Heart left ventricle (tissue), 16 donors: ENCODE measurements at regions not wholly inside any gene's neighbourhood (a gene's known extent, or its start where the extent isn't known, plus 50 kb on each side); places are given as distances from the start of the nearest gene placed in this dataset.

Experiments
- ATAC-seq, 4 donors: fragments of 200-7000 bp; cut with Tn5 transposase; one replicate each; pipeline ENCODE4 v1.9.1; 2020 to 2022; ENCODE audit warnings: moderate library complexity in 4 of 4, mild to moderate bottlenecking in 3 of 4, moderate number of reproducible peaks in 1 of 4
- DNase-seq, 5 donors: peaks; one replicate each; pipeline ENCODE4 v3.0.0-alpha.2; 2020
- H3K27ac ChIP-seq, 12 donors: fragments of 200-600 bp; sonication (generic) in 4 of 12; one replicate each; pipeline versions ENCODE4 v1.5.0 to v1.8.0; 2016 to 2022; ENCODE audit warnings: mild to moderate bottlenecking in 2 of 12
- H3K27me3 ChIP-seq, 9 donors: fragments of 200-600 bp; sonication (generic) in 2 of 9; one replicate each; pipeline versions ENCODE4 v1.5.1 to v1.8.0; 2016 to 2022; ENCODE audit warnings: mild to moderate bottlenecking in 3 of 9
- H3K36me3 ChIP-seq, 9 donors: fragments of 200-600 bp; sonication (generic) in 2 of 9; one replicate each; pipeline versions ENCODE4 v1.5.0 to v1.8.0; 2018 to 2022; ENCODE audit warnings: mild to moderate bottlenecking in 2 of 9
- H3K4me1 ChIP-seq, 12 donors: fragments of 200-600 bp; sonication (generic) in 4 of 12; one replicate each; pipeline versions ENCODE4 v1.5.0 to v1.8.0; 2016 to 2022; ENCODE audit warnings: mild to moderate bottlenecking in 3 of 12
- H3K4me3 ChIP-seq, 12 donors: fragments of 200-600 bp; sonication (generic) in 4 of 12; one replicate each; pipeline versions ENCODE4 v1.5.0 to v1.8.0; 2017 to 2022; ENCODE audit warnings: mild to moderate bottlenecking in 9 of 12, moderate library complexity in 4 of 12
- H3K9me3 ChIP-seq, 12 donors: fragments of 200-600 bp; sonication (generic) in 4 of 12; one replicate each; pipeline versions ENCODE4 v1.5.0 to v1.8.0; 2016 to 2022; ENCODE audit warnings: mild to moderate bottlenecking in 1 of 12
- CTCF ChIP-seq, 12 donors: fragments of 200-600 bp; sonication (generic) in 4 of 12; IDR thresholded peaks; one replicate each; pipeline versions ENCODE4 v1.5.0 to v1.8.0; 2018 to 2022; ENCODE audit warnings: antibody characterized with exemption in 12 of 12, mild to moderate bottlenecking in 5 of 12
- POLR2A ChIP-seq, 2 donors: fragments of 450-650 bp; IDR thresholded peaks; one replicate each; pipeline ENCODE4 v1.6.1; 2017; ENCODE audit warnings: antibody characterized with exemption in 2 of 2, mild to moderate bottlenecking in 2 of 2, moderate library complexity in 2 of 2
- WGBS, 4 donors: extraction: QIAGEN DNeasy Blood & Tissue Kit in 2 of 4; methylation state at CpG; one replicate each; pipeline versions ENCODE4 v1.1.5 to v1.1.7; 2013 to 2018; 5-methylcytosine and 5-hydroxymethylcytosine counted together
- intact Hi-C, 10 donors: fragments of 100-400 bp; cut with DNase I; formaldehyde crosslinking; loops; one replicate each; pipeline versions ENCODE4 v1.11.1 to v1.14.2; 2022
- donor health status: ischemic (EF 13 %, LVEDD 7.1; RV severe dilation, severe dysfunction).
- donor health status: healthy with polysubstance abuse.
- donor health status: DM: no; HTN: yes; CAD: no.
- donor health status: DM: no; HTN: no; CAD: no.
- donor health status: ischemic (EF 25% LVEDD 6.9; RV normal size, moderate dysfunction).
- donor health status: ischemic (EF 25% LVEDD 5.7; RV mildly dilated, moderate dysfunction).
- donor health status: healthy.
- donor health status: DM: yes; HTN: yes; CAD: no.
- donor health status: ischemic (EF 35%, LVEDD 5.7; RV mildly dilated, moderate dysfunction).
- donor health status: nonischemic (EF 11% LVEDD 7.7; RV severe dilation, severe dysfunction).
- donor health status: DM: yes; HTN: yes; CAD: no.
- donor health status: PGD.
- donor health status: ischemic (EF 29% LVEDD 5.4; RV normal size, mild dysfunction).
- donor health status: nonischemic (EF 23%, LVEDD 6.1; RV moderate dilation, normal function).

GRCh38 chr10:64156166-64156565 lies 635.0 kb downstream of the REEP3 start:
- no peak for ATAC-seq

GRCh38 chr10:64158551-64158950 lies 637.4 kb downstream of the REEP3 start:
- no peak overlapping the region for H3K27ac ChIP-seq
- TF ChIP-seq CTCF (IDR thresholded peaks at IDR 0.05), result no peak
- no peak for TF ChIP-seq POLR2A (IDR thresholded peaks at IDR 0.05)
- peaks cover 0 to 2% (median 0%) of the 10 kb centered on the region in 12 donors for H3K9me3 ChIP-seq
- intact Hi-C loops, result no loop called here
- no peak overlapping the region for H3K4me3 ChIP-seq
- ATAC-seq (no peak), DNase-seq (no peak)
- 70 to 81% (median 77%) methylated on average over 2 of the region's 2 CpGs for WGBS, 4 donors
- H3K27me3 ChIP-seq, result no peaks in the 10 kb centered on the region
- no peaks in the 10 kb centered on the region for H3K36me3 ChIP-seq
- H3K4me1 ChIP-seq, result peaks cover 0 to 4% (median 0%) of the 10 kb centered on the region in 12 donors

More at GRCh38 chr10:64156166-64156565, 635.0 kb downstream of the REEP3 start:
- Histone ChIP-seq H3K4me3 (no peak overlapping the region), H3K9me3 (peaks cover 0 to 2% (median 0%) of the 10 kb centered on the region in 12 donors), H3K27ac (no peak overlapping the region), H3K4me1 (peaks cover 0 to 4% (median 0%) of the 10 kb centered on the region in 12 donors), H3K27me3 (no peaks in the 10 kb centered on the region), H3K36me3 (no peaks in the 10 kb centered on the region)
- WGBS, 4 donors, result 33 to 50% (median 40%) methylated on average over 3 of the region's 3 CpGs
- no peak for TF ChIP-seq CTCF (IDR thresholded peaks at IDR 0.05)
- no peak for TF ChIP-seq POLR2A (IDR thresholded peaks at IDR 0.05)
- DNase-seq, result no peak
- intact Hi-C loops, result no loop called here

DNA sequence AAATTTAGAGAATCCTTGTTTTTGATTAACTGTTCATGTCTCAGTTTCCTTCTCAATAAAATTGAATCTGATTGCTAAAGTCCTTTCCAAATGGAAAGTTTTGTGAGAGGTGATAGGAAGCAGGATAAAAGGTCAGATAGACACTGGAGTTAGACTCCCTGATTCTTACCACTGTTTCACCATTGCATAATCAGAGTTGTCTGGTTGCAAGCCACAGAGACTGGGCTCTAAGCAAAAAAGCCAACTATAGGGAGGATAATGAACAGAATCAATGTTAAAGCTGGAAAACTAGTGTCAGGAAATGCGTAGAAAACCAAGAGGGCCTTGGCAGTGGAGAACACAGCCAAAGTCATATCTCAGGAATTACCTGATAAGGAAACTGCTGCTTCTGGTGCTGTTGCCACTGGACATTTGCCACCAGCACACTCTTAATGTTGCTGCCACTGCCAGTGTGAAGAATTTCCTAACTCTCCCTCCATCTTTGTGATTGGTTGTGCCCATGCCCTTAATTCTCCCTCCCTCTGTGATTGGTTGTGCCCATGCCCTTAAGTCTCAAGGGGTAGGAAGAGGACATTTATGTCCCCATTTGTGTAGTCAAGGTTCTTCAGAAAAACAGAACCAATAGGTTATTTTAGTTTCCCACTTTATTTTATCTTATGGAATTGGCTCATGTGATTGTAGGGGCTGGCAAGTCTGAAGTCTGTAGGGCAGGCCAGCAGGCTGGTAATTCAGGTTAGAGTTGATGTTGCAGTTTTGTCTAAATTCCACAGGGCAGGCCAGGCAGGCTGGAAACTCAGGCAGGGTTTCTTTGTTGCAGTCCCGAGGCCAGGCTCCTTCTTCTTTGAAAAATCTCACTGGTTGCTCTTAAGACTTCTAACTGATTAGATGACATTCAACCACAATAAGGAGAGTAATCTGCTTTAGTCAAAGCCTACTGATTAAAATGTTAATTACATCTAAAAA lies 639.0 kb downstream of the REEP3 start:
- Histone ChIP-seq H3K27me3 (no peaks in the 10 kb centered on the region), H3K27ac (no peak overlapping the region), H3K4me1 (peaks cover 0 to 4% (median 0%) of the 10 kb centered on the region in 12 donors), H3K4me3 (no peak overlapping the region), H3K9me3 (peaks cover 0 to 2% (median 0%) of the 10 kb centered on the region in 12 donors), H3K36me3 (no peaks in the 10 kb centered on the region)
- peak in 2 of 4 donors; percentile 36 to 42 for ATAC-seq
- intact Hi-C loops, result no loop called here
- WGBS, 4 donors, result 46 to 54% (median 50%) methylated on average over 2 of the region's 2 CpGs
- no peak for DNase-seq
- no peak for TF ChIP-seq POLR2A (IDR thresholded peaks at IDR 0.05)
- no peak for TF ChIP-seq CTCF (IDR thresholded peaks at IDR 0.05)

DNA sequence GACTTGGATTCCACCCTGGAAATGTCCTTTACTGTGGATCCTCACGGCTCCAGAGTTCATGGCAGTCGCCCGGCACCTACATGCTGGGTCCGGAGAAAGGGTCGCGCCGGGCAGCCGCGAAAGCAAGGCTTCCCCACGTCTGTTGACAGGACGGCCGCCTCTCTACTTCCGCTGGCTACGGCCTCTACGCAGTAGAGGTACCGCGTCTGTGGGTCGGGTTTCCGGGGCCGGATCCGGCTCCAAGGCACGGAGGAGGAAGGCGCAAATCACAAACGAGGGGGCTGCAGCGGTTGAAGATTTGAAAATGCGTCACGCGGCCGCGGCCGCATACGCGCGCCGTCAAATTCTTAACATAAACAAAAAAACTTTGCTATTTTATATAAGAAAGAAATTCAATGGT lies 649.6 kb downstream of the REEP3 start:
- TF ChIP-seq CTCF (IDR thresholded peaks at IDR 0.05), result no peak
- TF ChIP-seq POLR2A (IDR thresholded peaks at IDR 0.05), result no peak
- Histone ChIP-seq H3K36me3 (no peaks in the 10 kb centered on the region), H3K9me3 (peaks cover 0 to 15% (median 5%) of the 10 kb centered on the region in 12 donors), H3K27me3 (no peaks in the 10 kb centered on the region), H3K4me1 (no peaks in the 10 kb centered on the region), H3K4me3 (no peak overlapping the region), H3K27ac (no peak overlapping the region)
- DNase-seq, result peak in 2 of 5 donors; percentile 18 to 42
- intact Hi-C loops, result no loop called here
- no peak for ATAC-seq
- WGBS, 4 donors, result 93 to 95% (median 94%) methylated on average over 35 of the region's 35 CpGs
